ENCODE measurements at regions not wholly inside any gene's neighbourhood (a gene's known extent, or its start where the extent isn't known, plus 50 kb on each side); places are given as distances from the start of the nearest gene placed in this dataset.

GRCh38 chr12:65592416-65592815 is 231.9 kb upstream of the HMGA2 start:
- POLR2A ChIA-PET, result interaction anchor here (0.6 to 1.3 kb wide), 2 partner anchors 10 to 149 kb away, joined by 3 to 5 read pairs; no protein-coding TSS in a partner anchor
- intact Hi-C loops (cut with micrococcal nuclease), result no loop called here
- CTCF ChIA-PET, result interaction anchor here (0.6 kb wide), 2 partner anchors 232 to 275 kb away, joined by 3 read pairs; partner anchors contain the start of gene HMGA2

GRCh38 chr12:65593239-65593701 is 231.0 kb upstream of the HMGA2 start:
- Mint-ChIP-seq H3K4me1 (ENCODE audit: insufficient read depth, unreplicated experiment) (peaks cover 46% of the 10 kb centered on the region), H3K36me3 (ENCODE audit: insufficient read depth, unreplicated experiment) (no peaks in the 10 kb centered on the region), H3K9me3 (ENCODE audit: unreplicated experiment) (no peaks in the 10 kb centered on the region), H3K27ac (ENCODE audit: low read depth, unreplicated experiment) (no peak overlapping the region), H3K27me3 (ENCODE audit: insufficient read depth, unreplicated experiment) (no peaks in the 10 kb centered on the region), H3K4me3 (ENCODE audit: unreplicated experiment) (no peak overlapping the region)
- no TSS peak for BruUV-seq (replicated peaks)
- POLR2A ChIA-PET, result no interaction called here
- DNase-seq (ENCODE audit: unreplicated experiment), result no peak
- CTCF ChIA-PET, result interaction anchor here (0.7 to 1.5 kb wide), 3 partner anchors 8 to 286 kb away, joined by 4 read pairs; no protein-coding TSS in a partner anchor
- intact Hi-C loops (cut with micrococcal nuclease), result no loop called here
- TF ChIP-seq CTCF (IDR thresholded peaks at IDR 0.05; ENCODE audit: unreplicated experiment), result no peak

More at GRCh38 chr12:65592416-65592815, 231.9 kb upstream of the HMGA2 start:
- no peak overlapping the region for H3K27ac Mint-ChIP-seq (ENCODE audit: low read depth, unreplicated experiment)
- TF ChIP-seq CTCF (IDR thresholded peaks at IDR 0.05; ENCODE audit: unreplicated experiment), result no peak
- no TSS peak for BruUV-seq (replicated peaks)
- no peaks in the 10 kb centered on the region for H3K27me3 Mint-ChIP-seq (ENCODE audit: insufficient read depth, unreplicated experiment)
- DNase-seq (ENCODE audit: unreplicated experiment), result peak; percentile 33
- H3K36me3 Mint-ChIP-seq (ENCODE audit: insufficient read depth, unreplicated experiment), result no peaks in the 10 kb centered on the region
- H3K4me3 Mint-ChIP-seq (ENCODE audit: unreplicated experiment), result no peak overlapping the region
- no peaks in the 10 kb centered on the region for H3K9me3 Mint-ChIP-seq (ENCODE audit: unreplicated experiment)
- H3K4me1 Mint-ChIP-seq (ENCODE audit: insufficient read depth, unreplicated experiment), result peaks cover 38% of the 10 kb centered on the region

- POLR2A ChIA-PET, result interaction anchor here (0.5 kb wide), 1 partner anchor 75 kb away, joined by 3 read pairs; no protein-coding TSS in a partner anchor
- no TSS peak for BruUV-seq (replicated peaks)
- no peak for TF ChIP-seq CTCF (IDR thresholded peaks at IDR 0.05; ENCODE audit: unreplicated experiment)
- no peak overlapping the region for H3K4me3 Mint-ChIP-seq (ENCODE audit: unreplicated experiment)
- no peak for DNase-seq (ENCODE audit: unreplicated experiment)
- intact Hi-C loops (cut with micrococcal nuclease), result no loop called here
- peak overlapping the region; percentile 29 for H3K27ac Mint-ChIP-seq (ENCODE audit: low read depth, unreplicated experiment)
- CTCF ChIA-PET, result interaction anchor here (0.5 to 1.5 kb wide), 4 partner anchors 8 to 319 kb away, joined by 3 to 6 read pairs (median 4); no protein-coding TSS in a partner anchor
- no peaks in the 10 kb centered on the region for H3K27me3 Mint-ChIP-seq (ENCODE audit: insufficient read depth, unreplicated experiment)
- H3K9me3 Mint-ChIP-seq (ENCODE audit: unreplicated experiment), result no peaks in the 10 kb centered on the region
- peaks cover 48% of the 10 kb centered on the region for H3K4me1 Mint-ChIP-seq (ENCODE audit: insufficient read depth, unreplicated experiment)
- no peaks in the 10 kb centered on the region for H3K36me3 Mint-ChIP-seq (ENCODE audit: insufficient read depth, unreplicated experiment)
These were observed 229.9 kb upstream of the HMGA2 start for GRCh38 chr12:65594409-65594808.

- ChIA-PET POLR2A (interaction anchor here (0.6 kb wide), 1 partner anchor 9 kb away, joined by 4 read pairs; no protein-coding TSS in a partner anchor), CTCF (interaction anchor here (0.8 kb wide), 1 partner anchor 38 kb away, joined by 6 read pairs; no protein-coding TSS in a partner anchor)
- Mint-ChIP-seq H3K27me3 (ENCODE audit: insufficient read depth, unreplicated experiment) (no peaks in the 10 kb centered on the region), H3K4me1 (ENCODE audit: insufficient read depth, unreplicated experiment) (peaks cover 48% of the 10 kb centered on the region), H3K4me3 (ENCODE audit: unreplicated experiment) (no peak overlapping the region), H3K9me3 (ENCODE audit: unreplicated experiment) (no peaks in the 10 kb centered on the region), H3K27ac (ENCODE audit: low read depth, unreplicated experiment) (peak overlapping the region; percentile 90), H3K36me3 (ENCODE audit: insufficient read depth, unreplicated experiment) (no peaks in the 10 kb centered on the region)
- DNase-seq (ENCODE audit: unreplicated experiment), result no peak
- intact Hi-C loops (cut with micrococcal nuclease), result no loop called here
- TF ChIP-seq CTCF (IDR thresholded peaks at IDR 0.05; ENCODE audit: unreplicated experiment), result no peak
- no TSS peak for BruUV-seq (replicated peaks)
These were observed 229.2 kb upstream of the HMGA2 start for GRCh38 chr12:65595016-65595560.
